VCaP (cell line): ENCODE measurements at regions not wholly inside any gene's neighbourhood (a gene's known extent, or its start where the extent isn't known, plus 50 kb on each side); places are given as distances from the start of the nearest gene placed in this dataset.

Experiments
- H3K27ac ChIP-seq: fragments of 450-650 bp; 2 replicates; pipeline ENCODE4 v1.5.1; 2017
- CTCF ChIP-seq: fragments of 450-650 bp; conservative IDR thresholded peaks from 2 replicates; pipeline ENCODE4 v1.5.1; 2017; ENCODE audit warnings: mild to moderate bottlenecking, moderate library complexity

- TF ChIP-seq CTCF = no peak
- no peak overlapping the region for H3K27ac ChIP-seq
Measured at GRCh38 chr18:55696811-55697210, 108.8 kb upstream of the TCF4 start.

GRCh38 chr18:55695091-55695490 lies 107.1 kb upstream of the TCF4 start:
- TF ChIP-seq CTCF = no peak
- H3K27ac ChIP-seq = no peak overlapping the region

GRCh38 chr18:55694291-55694690 lies 106.3 kb upstream of the TCF4 start:
- no peak overlapping the region for H3K27ac ChIP-seq
- no peak for TF ChIP-seq CTCF

GRCh38 chr18:55688030-55688429 lies 100.0 kb upstream of the TCF4 start:
- no peak for TF ChIP-seq CTCF
- no peak overlapping the region for H3K27ac ChIP-seq

- H3K27ac ChIP-seq = no peak overlapping the region
- no peak for TF ChIP-seq CTCF
Measured at GRCh38 chr18:55687106-55687505, 99.1 kb upstream of the TCF4 start.

GRCh38 chr18:55685638-55686037 lies 97.6 kb upstream of the TCF4 start:
- no peak for TF ChIP-seq CTCF
- no peak overlapping the region for H3K27ac ChIP-seq

- TF ChIP-seq CTCF = no peak
- H3K27ac ChIP-seq = no peak overlapping the region
Measured at GRCh38 chr18:55672574-55673361, 84.8 kb upstream of the TCF4 start.
